Liver (tissue), 3 donors: ENCODE measurements at regions not wholly inside any gene's neighbourhood (a gene's known extent, or its start where the extent isn't known, plus 50 kb on each side); places are given as distances from the start of the nearest gene placed in this dataset.

Experiments
- ATF3 ChIP-seq: IDR thresholded peaks from 2 replicates; pipeline ENCODE4 v1.6.1; 2016; ENCODE audit warnings: antibody characterized with exemption
- CTCF ChIP-seq: fragments of 150-350 bp; IDR thresholded peaks from 2 replicates; pipeline ENCODE4 v1.5.1; 2017; ENCODE audit warnings: improper control_type of control experiment, low read depth, low read length; ENCODE audit not compliant: missing input control
- EGR1 ChIP-seq, 2 donors: IDR thresholded peaks; 2 replicates each; pipeline ENCODE4 v1.6.1; 2016 to 2018; ENCODE audit warnings: antibody characterized with exemption in 2 of 2, low read depth in 2 of 2
- FOXA1 ChIP-seq: IDR thresholded peaks from 2 replicates; pipeline ENCODE4 v1.6.1; 2016; ENCODE audit warnings: antibody characterized with exemption
- GABPA ChIP-seq, 2 donors: IDR thresholded peaks in 1 of 2; conservative IDR thresholded peaks in 1 of 2; 2 replicates each; pipeline ENCODE4 v1.6.1; 2016; ENCODE audit warnings: antibody characterized with exemption in 2 of 2, mild to moderate bottlenecking in 1 of 2, moderate library complexity in 1 of 2
- JUND ChIP-seq, 2 donors: IDR thresholded peaks; 2 replicates each; pipeline ENCODE4 v1.6.1; 2016; ENCODE audit warnings: antibody characterized with exemption in 2 of 2
- MAX ChIP-seq: IDR thresholded peaks from 2 replicates; pipeline ENCODE4 v1.6.1; 2016; ENCODE audit warnings: antibody characterized with exemption
- NR2F2 ChIP-seq: IDR thresholded peaks from 2 replicates; pipeline ENCODE4 v1.6.1; 2016; ENCODE audit warnings: antibody characterized with exemption
- RAD21 ChIP-seq, 2 donors: IDR thresholded peaks; 2 replicates each; pipeline ENCODE4 v1.6.1; 2016; ENCODE audit warnings: antibody characterized with exemption in 2 of 2, mild to moderate bottlenecking in 2 of 2
- REST ChIP-seq: IDR thresholded peaks from 2 replicates; pipeline ENCODE4 v1.6.1; 2016; ENCODE audit warnings: antibody characterized with exemption, mild to moderate bottlenecking
- TAF1 ChIP-seq: conservative IDR thresholded peaks from 2 replicates; pipeline ENCODE4 v1.6.1; 2016; ENCODE audit warnings: antibody characterized with exemption, mild to moderate bottlenecking
- YY1 ChIP-seq: IDR thresholded peaks from 2 replicates; pipeline ENCODE4 v1.6.1; 2016; ENCODE audit warnings: antibody characterized with exemption, mild to moderate bottlenecking
- donor health status: healthy.
- donor health status: healthy.

GRCh38 chr4:60443796-60444195 is 756.3 kb upstream of the ADGRL3 start:
- no peak for TF ChIP-seq FOXA1
- no peak for TF ChIP-seq ATF3
- TF ChIP-seq JUND (IDR thresholded peaks at IDR 0.05), result no peak
- no peak for TF ChIP-seq CTCF
- no peak for TF ChIP-seq TAF1
- no peak for TF ChIP-seq NR2F2
- TF ChIP-seq YY1, result no peak
- no peak for TF ChIP-seq REST
- no peak for TF ChIP-seq EGR1 (IDR thresholded peaks at IDR 0.05; ENCODE audit: low read depth in 2 of 2)
- no peak for TF ChIP-seq MAX
- no peak for TF ChIP-seq GABPA (IDR thresholded peaks at IDR 0.05 in 1 of 2, conservative IDR thresholded peaks at IDR 0.05 in 1 of 2)
- TF ChIP-seq RAD21 (IDR thresholded peaks at IDR 0.05), result no peak
